ENCODE measurements at regions not wholly inside any gene's neighbourhood (a gene's known extent, or its start where the extent isn't known, plus 50 kb on each side); places are given as distances from the start of the nearest gene placed in this dataset.

- DNase-seq (ENCODE audit: extremely low spot score): no peak
- POLR2A ChIA-PET: no interaction called here
- no peak for TF ChIP-seq FOXA1 (IDR thresholded peaks at IDR 0.05)
- TF ChIP-seq FOXM1 (IDR thresholded peaks at IDR 0.05; ENCODE audit: borderline replicate concordance): no peak
- TF ChIP-seq CTBP1 (IDR thresholded peaks at IDR 0.05; ENCODE audit: borderline replicate concordance): no peak
- no peak for TF ChIP-seq L3MBTL2 (conservative IDR thresholded peaks at IDR 0.05)
- TF ChIP-seq SP1 (IDR thresholded peaks at IDR 0.05): no peak
- TF ChIP-seq TARDBP (IDR thresholded peaks at IDR 0.05): no peak
- TF ChIP-seq HDGF (IDR thresholded peaks at IDR 0.05; ENCODE audit: borderline replicate concordance): no peak
- TF ChIP-seq FOXK2 (IDR thresholded peaks at IDR 0.05): no peak
- no peak for TF ChIP-seq BHLHE40 (IDR thresholded peaks at IDR 0.05; ENCODE audit: borderline replicate concordance)
- no peak for TF ChIP-seq PKNOX1 (IDR thresholded peaks at IDR 0.05)
- TF ChIP-seq ZNF384 (IDR thresholded peaks at IDR 0.05): no peak
- TF ChIP-seq LEF1 (IDR thresholded peaks at IDR 0.05; ENCODE audit: borderline replicate concordance): no peak
- no peak for TF ChIP-seq ARNT (IDR thresholded peaks at IDR 0.05)
- TF ChIP-seq ELF4 (IDR thresholded peaks at IDR 0.05): no peak
- TF ChIP-seq SUZ12 (IDR thresholded peaks at IDR 0.05): no peak
- no peak for TF ChIP-seq NFRKB (IDR thresholded peaks at IDR 0.05)
- CTCF ChIA-PET: no interaction called here
These were observed 101.1 kb downstream of the TRIB2 start for GRCh38 chr2:12817870-12818269.

- ChIA-PET POLR2A (no interaction called here), CTCF (interaction anchor here (0.6 kb wide), 1 partner anchor 1090 kb away, joined by 3 read pairs; no protein-coding TSS in a partner anchor)
- DNase-seq (ENCODE audit: extremely low spot score): no peak
- no peak for TF ChIP-seq PKNOX1 (IDR thresholded peaks at IDR 0.05)
- no peak for TF ChIP-seq TARDBP (IDR thresholded peaks at IDR 0.05)
- no peak for TF ChIP-seq HDGF (IDR thresholded peaks at IDR 0.05; ENCODE audit: borderline replicate concordance)
- TF ChIP-seq FOXM1 (IDR thresholded peaks at IDR 0.05; ENCODE audit: borderline replicate concordance): no peak
- TF ChIP-seq ELF4 (IDR thresholded peaks at IDR 0.05): no peak
- TF ChIP-seq FOXK2 (IDR thresholded peaks at IDR 0.05): no peak
- TF ChIP-seq BHLHE40 (IDR thresholded peaks at IDR 0.05; ENCODE audit: borderline replicate concordance): no peak
- TF ChIP-seq ARNT (IDR thresholded peaks at IDR 0.05): no peak
- TF ChIP-seq L3MBTL2 (conservative IDR thresholded peaks at IDR 0.05): no peak
- TF ChIP-seq SP1 (IDR thresholded peaks at IDR 0.05): no peak
- no peak for TF ChIP-seq FOXA1 (IDR thresholded peaks at IDR 0.05)
- TF ChIP-seq ZNF384 (IDR thresholded peaks at IDR 0.05): no peak
- no peak for TF ChIP-seq LEF1 (IDR thresholded peaks at IDR 0.05; ENCODE audit: borderline replicate concordance)
- no peak for TF ChIP-seq CTBP1 (IDR thresholded peaks at IDR 0.05; ENCODE audit: borderline replicate concordance)
These were observed 101.8 kb downstream of the TRIB2 start for GRCh38 chr2:12818416-12819102.

GRCh38 chr2:12819103-12819475 lies 102.4 kb downstream of the TRIB2 start:
- DNase-seq (ENCODE audit: extremely low spot score): no peak
- ChIA-PET CTCF (interaction anchor here (0.6 kb wide), 1 partner anchor 1091 kb away, joined by 3 read pairs; no protein-coding TSS in a partner anchor), POLR2A (no interaction called here)
- TF ChIP-seq CTBP1 (IDR thresholded peaks at IDR 0.05; ENCODE audit: borderline replicate concordance): no peak
- no peak for TF ChIP-seq ARNT (IDR thresholded peaks at IDR 0.05)
- no peak for TF ChIP-seq ELF4 (IDR thresholded peaks at IDR 0.05)
- TF ChIP-seq NFRKB (IDR thresholded peaks at IDR 0.05): no peak
- TF ChIP-seq SP1 (IDR thresholded peaks at IDR 0.05): no peak
- TF ChIP-seq L3MBTL2 (conservative IDR thresholded peaks at IDR 0.05): no peak
- TF ChIP-seq FOXM1 (IDR thresholded peaks at IDR 0.05; ENCODE audit: borderline replicate concordance): no peak
- TF ChIP-seq LEF1 (IDR thresholded peaks at IDR 0.05; ENCODE audit: borderline replicate concordance): no peak

- CTCF ChIA-PET: no interaction called here
- no peak for DNase-seq (ENCODE audit: extremely low spot score)
- POLR2A ChIA-PET: no interaction called here
- no peak for TF ChIP-seq BHLHE40 (IDR thresholded peaks at IDR 0.05; ENCODE audit: borderline replicate concordance)
- no peak for TF ChIP-seq CTBP1 (IDR thresholded peaks at IDR 0.05; ENCODE audit: borderline replicate concordance)
- no peak for TF ChIP-seq L3MBTL2 (conservative IDR thresholded peaks at IDR 0.05)
- no peak for TF ChIP-seq ELF4 (IDR thresholded peaks at IDR 0.05)
- no peak for TF ChIP-seq NFRKB (IDR thresholded peaks at IDR 0.05)
- TF ChIP-seq ZNF384 (IDR thresholded peaks at IDR 0.05): no peak
- TF ChIP-seq SP1 (IDR thresholded peaks at IDR 0.05): no peak
- no peak for TF ChIP-seq LEF1 (IDR thresholded peaks at IDR 0.05; ENCODE audit: borderline replicate concordance)
- TF ChIP-seq FOXM1 (IDR thresholded peaks at IDR 0.05; ENCODE audit: borderline replicate concordance): no peak
- no peak for TF ChIP-seq SUZ12 (IDR thresholded peaks at IDR 0.05)
- TF ChIP-seq ARNT (IDR thresholded peaks at IDR 0.05): no peak
- no peak for TF ChIP-seq FOXK2 (IDR thresholded peaks at IDR 0.05)
- no peak for TF ChIP-seq HDGF (IDR thresholded peaks at IDR 0.05; ENCODE audit: borderline replicate concordance)
- no peak for TF ChIP-seq PKNOX1 (IDR thresholded peaks at IDR 0.05)
- TF ChIP-seq FOXA1 (IDR thresholded peaks at IDR 0.05): no peak
These were observed 103.0 kb downstream of the TRIB2 start for GRCh38 chr2:12819721-12820120.

- no peak for TF ChIP-seq ELF4 (IDR thresholded peaks at IDR 0.05)
- ChIA-PET POLR2A (no interaction called here), CTCF (no interaction called here)
- no peak for DNase-seq (ENCODE audit: extremely low spot score)
These were observed 104.9 kb downstream of the TRIB2 start for GRCh38 chr2:12821656-12822055.

- CTCF ChIA-PET: no interaction called here
- POLR2A ChIA-PET: no interaction called here
- TF ChIP-seq HDGF (IDR thresholded peaks at IDR 0.05; ENCODE audit: borderline replicate concordance) (no peak), NFRKB (IDR thresholded peaks at IDR 0.05) (no peak), SUZ12 (IDR thresholded peaks at IDR 0.05) (no peak), L3MBTL2 (conservative IDR thresholded peaks at IDR 0.05) (no peak), FOXM1 (IDR thresholded peaks at IDR 0.05; ENCODE audit: borderline replicate concordance) (no peak), PKNOX1 (IDR thresholded peaks at IDR 0.05) (no peak), CTBP1 (IDR thresholded peaks at IDR 0.05; ENCODE audit: borderline replicate concordance) (no peak), BHLHE40 (IDR thresholded peaks at IDR 0.05; ENCODE audit: borderline replicate concordance) (no peak), SP1 (IDR thresholded peaks at IDR 0.05) (no peak), TARDBP (IDR thresholded peaks at IDR 0.05) (no peak), ARNT (IDR thresholded peaks at IDR 0.05) (no peak), ZNF384 (IDR thresholded peaks at IDR 0.05) (no peak), FOXA1 (IDR thresholded peaks at IDR 0.05) (no peak), LEF1 (IDR thresholded peaks at IDR 0.05; ENCODE audit: borderline replicate concordance) (no peak)
- no peak for DNase-seq (ENCODE audit: extremely low spot score)
These were observed 107.6 kb downstream of the TRIB2 start for GRCh38 chr2:12824351-12824777.

All from HEK293T (cell line).